ENCODE measurements at regions not wholly inside any gene's neighbourhood (a gene's known extent, or its start where the extent isn't known, plus 50 kb on each side); places are given as distances from the start of the nearest gene placed in this dataset.

GRCh38 chr2:381941-382727, 94.2 kb upstream of the ALKAL2 start:
- ChIA-PET CTCF (no interaction called here), POLR2A (ENCODE audit: low non-redundant PET) (no interaction called here)
- no peak overlapping the region for H3K27ac ChIP-seq
- no peak for DNase-seq (ENCODE audit: low spot score)
- TF ChIP-seq CTCF (conservative IDR thresholded peaks at IDR 0.05; ENCODE audit: low read depth) = no peak

GRCh38 chr2:381181-381580, 93.3 kb upstream of the ALKAL2 start:
- no peak for DNase-seq (ENCODE audit: low spot score)
- ChIA-PET POLR2A (ENCODE audit: low non-redundant PET) (no interaction called here), CTCF (no interaction called here)
- no peak for TF ChIP-seq CTCF (conservative IDR thresholded peaks at IDR 0.05; ENCODE audit: low read depth)
- H3K27ac ChIP-seq = no peak overlapping the region

- CTCF ChIA-PET = no interaction called here
- POLR2A ChIA-PET (ENCODE audit: low non-redundant PET) = no interaction called here
Measured at GRCh38 chr2:380772-381171, 92.9 kb upstream of the ALKAL2 start.

GRCh38 chr2:380221-380620, 92.3 kb upstream of the ALKAL2 start:
- no peak for TF ChIP-seq CTCF (conservative IDR thresholded peaks at IDR 0.05; ENCODE audit: low read depth)
- H3K27ac ChIP-seq = no peak overlapping the region
- ChIA-PET POLR2A (ENCODE audit: low non-redundant PET) (no interaction called here), CTCF (no interaction called here)
- DNase-seq (ENCODE audit: low spot score) = no peak

More at GRCh38 chr2:380772-381171, 92.9 kb upstream of the ALKAL2 start:
- no peak overlapping the region for H3K27ac ChIP-seq
- no peak for DNase-seq (ENCODE audit: low spot score)
- no peak for TF ChIP-seq CTCF (conservative IDR thresholded peaks at IDR 0.05; ENCODE audit: low read depth)

- ChIA-PET POLR2A (ENCODE audit: low non-redundant PET) (no interaction called here), CTCF (no interaction called here)
- no peak for TF ChIP-seq CTCF (conservative IDR thresholded peaks at IDR 0.05; ENCODE audit: low read depth)
- H3K27ac ChIP-seq = no peak overlapping the region
- DNase-seq (ENCODE audit: low spot score) = no peak
Measured at GRCh38 chr2:379778-380177, 91.9 kb upstream of the ALKAL2 start.

- no peak for TF ChIP-seq CTCF (conservative IDR thresholded peaks at IDR 0.05; ENCODE audit: low read depth)
- H3K27ac ChIP-seq = no peak overlapping the region
- ChIA-PET POLR2A (ENCODE audit: low non-redundant PET) (no interaction called here), CTCF (no interaction called here)
- DNase-seq (ENCODE audit: low spot score) = no peak
Measured at GRCh38 chr2:378364-378763, 90.5 kb upstream of the ALKAL2 start.
